Skeletal muscle satellite cell (primary cell): ENCODE measurements at regions not wholly inside any gene's neighbourhood (a gene's known extent, or its start where the extent isn't known, plus 50 kb on each side); places are given as distances from the start of the nearest gene placed in this dataset.

Experiments used
- H3K27me3 ChIP-seq: 2 replicates; pipeline ENCODE4 v1.7.0; 2013; ENCODE audit warnings: low read length; ENCODE audit not compliant: control insufficient read depth, insufficient read depth
- H3K36me3 ChIP-seq: 2 replicates; pipeline ENCODE4 v1.7.0; 2013; ENCODE audit warnings: mild to moderate bottlenecking, control low read depth, low read length; ENCODE audit not compliant: insufficient read depth
- H3K4me1 ChIP-seq: 2 replicates; pipeline ENCODE4 v1.7.0; 2013; ENCODE audit warnings: low read length; ENCODE audit not compliant: control insufficient read depth, insufficient read depth
- H3K4me2 ChIP-seq: 2 replicates; pipeline ENCODE4 v1.7.0; 2013; ENCODE audit warnings: mild to moderate bottlenecking, low read length
- H3K4me3 ChIP-seq: 2 replicates; pipeline ENCODE4 v1.7.0; 2013; ENCODE audit warnings: low read length
- H3K9ac ChIP-seq: 2 replicates; pipeline ENCODE4 v1.7.0; 2013; ENCODE audit warnings: mild to moderate bottlenecking, low read depth, low read length, moderate library complexity
- H3K9me3 ChIP-seq: replicated peaks from 2 replicates; pipeline ENCODE4 v1.7.0; 2013; ENCODE audit warnings: mild to moderate bottlenecking, control low read depth, low read length

DNA sequence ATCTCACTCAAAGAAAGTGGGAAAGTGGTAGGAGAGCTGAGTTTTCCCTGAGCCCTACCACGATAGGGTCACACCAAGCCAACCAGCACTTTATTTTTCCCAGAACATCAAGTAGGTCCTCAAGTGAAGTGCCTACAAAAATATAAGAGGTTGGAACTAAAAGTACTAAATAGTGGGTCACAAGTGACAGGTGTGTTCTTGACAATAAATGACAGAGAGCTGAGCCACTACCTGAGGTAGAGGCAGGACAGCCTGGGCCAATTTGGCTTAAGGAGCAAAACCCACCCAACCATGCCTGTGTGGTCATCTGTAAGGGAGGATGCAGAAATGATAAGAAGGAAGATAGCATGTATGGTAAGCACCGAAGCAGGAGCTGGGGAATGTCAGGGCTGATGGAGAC lies 154.8 kb upstream of the SSTR4 start:
- no peak overlapping the region for H3K9ac ChIP-seq
- peaks cover 6% of the 10 kb centered on the region for H3K27me3 ChIP-seq
- no peaks in the 10 kb centered on the region for H3K4me1 ChIP-seq
- H3K9me3 ChIP-seq, result no peaks in the 10 kb centered on the region
- H3K4me3 ChIP-seq, result no peak overlapping the region
- no peak overlapping the region for H3K4me2 ChIP-seq
- no peaks in the 10 kb centered on the region for H3K36me3 ChIP-seq

GRCh38 chr20:22887796-22888195 lies 147.3 kb upstream of the SSTR4 start:
- H3K9me3 ChIP-seq, result no peaks in the 10 kb centered on the region
- H3K4me2 ChIP-seq, result no peak overlapping the region
- no peaks in the 10 kb centered on the region for H3K27me3 ChIP-seq
- H3K9ac ChIP-seq, result no peak overlapping the region
- no peaks in the 10 kb centered on the region for H3K36me3 ChIP-seq
- no peaks in the 10 kb centered on the region for H3K4me1 ChIP-seq
- no peak overlapping the region for H3K4me3 ChIP-seq

GRCh38 chr20:22890594-22891300 lies 144.4 kb upstream of the SSTR4 start:
- Histone ChIP-seq H3K9me3 (no peaks in the 10 kb centered on the region), H3K9ac (no peak overlapping the region), H3K4me2 (no peak overlapping the region), H3K4me1 (no peaks in the 10 kb centered on the region), H3K36me3 (no peaks in the 10 kb centered on the region), H3K4me3 (no peak overlapping the region), H3K27me3 (no peaks in the 10 kb centered on the region)

- Histone ChIP-seq H3K4me1 (peaks cover 5% of the 10 kb centered on the region), H3K27me3 (no peaks in the 10 kb centered on the region), H3K9ac (no peak overlapping the region), H3K9me3 (no peaks in the 10 kb centered on the region), H3K4me2 (no peak overlapping the region), H3K36me3 (no peaks in the 10 kb centered on the region), H3K4me3 (no peak overlapping the region)
Measured at GRCh38 chr20:22901164-22901563, 133.9 kb upstream of the SSTR4 start.

- no peak overlapping the region for H3K9ac ChIP-seq
- no peak overlapping the region for H3K4me3 ChIP-seq
- no peaks in the 10 kb centered on the region for H3K36me3 ChIP-seq
- no peaks in the 10 kb centered on the region for H3K27me3 ChIP-seq
- no peak overlapping the region for H3K4me2 ChIP-seq
- no peaks in the 10 kb centered on the region for H3K9me3 ChIP-seq
- H3K4me1 ChIP-seq, result peaks cover 5% of the 10 kb centered on the region
Measured at GRCh38 chr20:22901921-22902320, 133.2 kb upstream of the SSTR4 start.

- Histone ChIP-seq H3K4me1 (peaks cover 5% of the 10 kb centered on the region), H3K9ac (no peak overlapping the region), H3K9me3 (no peaks in the 10 kb centered on the region), H3K36me3 (no peaks in the 10 kb centered on the region), H3K27me3 (no peaks in the 10 kb centered on the region), H3K4me3 (no peak overlapping the region), H3K4me2 (no peak overlapping the region)
Measured at GRCh38 chr20:22904386-22904785, 130.7 kb upstream of the SSTR4 start.

- H3K9me3 ChIP-seq, result no peaks in the 10 kb centered on the region
- H3K4me3 ChIP-seq, result no peak overlapping the region
- H3K4me1 ChIP-seq, result peaks cover 5% of the 10 kb centered on the region
- H3K36me3 ChIP-seq, result no peaks in the 10 kb centered on the region
- no peaks in the 10 kb centered on the region for H3K27me3 ChIP-seq
- no peak overlapping the region for H3K4me2 ChIP-seq
- H3K9ac ChIP-seq, result no peak overlapping the region
Measured at GRCh38 chr20:22904905-22905304, 130.2 kb upstream of the SSTR4 start.

- H3K4me1 ChIP-seq, result peaks cover 5% of the 10 kb centered on the region
- H3K4me2 ChIP-seq, result no peak overlapping the region
- no peaks in the 10 kb centered on the region for H3K36me3 ChIP-seq
- H3K9ac ChIP-seq, result no peak overlapping the region
- no peaks in the 10 kb centered on the region for H3K9me3 ChIP-seq
- H3K27me3 ChIP-seq, result no peaks in the 10 kb centered on the region
- H3K4me3 ChIP-seq, result no peak overlapping the region
Measured at GRCh38 chr20:22905658-22906057, 129.5 kb upstream of the SSTR4 start.

DNA sequence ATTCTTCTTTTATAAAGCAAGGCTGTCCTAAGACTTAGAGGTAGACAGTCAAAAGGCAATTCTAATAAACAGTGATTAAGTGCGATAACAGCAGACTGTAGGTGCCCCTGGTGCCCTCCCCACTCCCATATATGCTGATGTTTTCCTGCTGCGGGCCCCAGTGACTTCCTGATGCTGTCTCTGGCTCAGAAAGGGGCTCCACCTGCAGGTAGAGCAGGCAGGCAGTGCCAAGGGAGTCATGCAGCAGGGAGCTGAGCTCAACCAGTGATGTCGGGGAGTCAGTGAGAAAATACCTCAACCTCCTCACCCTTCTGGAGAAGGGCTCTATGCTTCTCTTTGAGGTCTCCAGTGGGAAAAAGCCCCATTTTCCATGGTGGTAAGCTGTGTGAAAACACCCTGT lies 126.7 kb upstream of the SSTR4 start:
- Histone ChIP-seq H3K36me3 (no peaks in the 10 kb centered on the region), H3K4me1 (peaks cover 5% of the 10 kb centered on the region), H3K27me3 (no peaks in the 10 kb centered on the region), H3K4me2 (no peak overlapping the region), H3K9ac (no peak overlapping the region), H3K4me3 (no peak overlapping the region), H3K9me3 (no peaks in the 10 kb centered on the region)

- Histone ChIP-seq H3K4me1 (peaks cover 5% of the 10 kb centered on the region), H3K27me3 (no peaks in the 10 kb centered on the region), H3K4me3 (no peak overlapping the region), H3K36me3 (no peaks in the 10 kb centered on the region), H3K4me2 (no peak overlapping the region), H3K9me3 (no peaks in the 10 kb centered on the region), H3K9ac (no peak overlapping the region)
Measured at GRCh38 chr20:22908944-22909343, 126.2 kb upstream of the SSTR4 start.

DNA sequence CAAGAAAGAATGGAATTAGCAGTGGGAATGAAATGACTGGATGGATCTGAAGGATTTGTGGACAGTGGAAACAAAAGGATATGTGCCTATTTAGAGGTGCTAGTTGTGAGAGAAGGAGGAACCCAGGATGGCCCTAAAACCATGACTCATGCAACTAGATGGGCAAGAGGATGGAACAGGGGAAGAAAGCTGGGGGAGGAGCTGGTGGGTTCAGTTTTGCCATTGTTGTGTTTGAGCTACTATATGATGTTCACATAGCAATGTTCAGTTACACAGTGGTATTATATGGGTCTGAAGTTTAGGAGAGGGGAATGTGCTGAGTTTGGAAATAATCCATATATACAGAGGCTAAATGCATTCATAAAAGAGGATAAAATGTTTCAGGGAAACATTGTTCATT lies 125.7 kb upstream of the SSTR4 start:
- Histone ChIP-seq H3K4me1 (peaks cover 5% of the 10 kb centered on the region), H3K36me3 (no peaks in the 10 kb centered on the region), H3K9me3 (no peaks in the 10 kb centered on the region), H3K4me3 (no peak overlapping the region), H3K9ac (no peak overlapping the region), H3K4me2 (no peak overlapping the region), H3K27me3 (no peaks in the 10 kb centered on the region)

DNA sequence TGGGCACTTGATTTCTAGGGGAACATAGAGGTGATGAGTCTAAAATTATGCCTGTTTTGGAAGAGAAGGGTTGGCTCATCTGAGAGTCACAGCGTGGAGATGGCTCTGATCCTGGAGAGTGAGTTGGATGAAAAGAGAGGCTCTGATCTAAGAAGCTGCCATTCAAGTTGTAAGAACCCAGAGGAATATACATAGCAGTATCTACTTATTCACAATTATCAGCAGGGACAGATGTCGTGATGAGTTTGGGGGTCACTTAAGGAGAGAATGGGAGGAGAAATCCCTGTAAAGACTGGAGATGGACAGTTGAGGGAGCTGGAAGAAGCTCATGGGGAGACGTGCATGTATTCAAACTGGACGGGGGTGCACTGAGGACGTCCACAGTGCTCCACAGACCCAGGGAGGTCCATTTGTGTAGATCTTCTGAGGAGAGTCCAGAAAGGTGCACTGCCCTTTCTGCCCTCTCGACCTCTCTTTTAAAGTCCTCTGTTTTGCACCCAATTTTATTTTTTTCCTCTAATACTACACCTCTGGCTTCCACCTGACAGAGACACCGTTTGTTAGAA lies 124.7 kb upstream of the SSTR4 start:
- Histone ChIP-seq H3K27me3 (no peaks in the 10 kb centered on the region), H3K4me3 (no peak overlapping the region), H3K4me1 (peaks cover 2% of the 10 kb centered on the region), H3K36me3 (no peaks in the 10 kb centered on the region), H3K9ac (no peak overlapping the region), H3K9me3 (no peaks in the 10 kb centered on the region), H3K4me2 (no peak overlapping the region)
